Cardiac fibroblast (primary cell): ENCODE measurements at regions not wholly inside any gene's neighbourhood (a gene's known extent, or its start where the extent isn't known, plus 50 kb on each side); places are given as distances from the start of the nearest gene placed in this dataset.

Experiments
- DNase-seq, 2 donors: peaks; one replicate each; pipeline versions ENCODE4 v3.0.0 to v3.0.0-alpha.2; 2010; ENCODE audit warnings: low read depth in 2 of 2
- H3K4me3 ChIP-seq, 2 donors: replicated peaks in 1 of 2; 1 replicate in 1 of 2; 2 replicates in 1 of 2; pipeline ENCODE4 v1.5.1; 2011; ENCODE audit warnings: low read depth in 2 of 2, low read length in 2 of 2, mild to moderate bottlenecking in 2 of 2, moderate library complexity in 1 of 2
- TF ChIP-seq, protein P1 (sequence below): IDR thresholded peaks from one replicate; pipeline ENCODE4 v1.5.1; 2011; ENCODE audit warnings: low read depth, mild to moderate bottlenecking, low read length, inconsistent platforms

- H3K4me3 ChIP-seq, result no peak overlapping the region
- TF ChIP-seq, protein P1, sequence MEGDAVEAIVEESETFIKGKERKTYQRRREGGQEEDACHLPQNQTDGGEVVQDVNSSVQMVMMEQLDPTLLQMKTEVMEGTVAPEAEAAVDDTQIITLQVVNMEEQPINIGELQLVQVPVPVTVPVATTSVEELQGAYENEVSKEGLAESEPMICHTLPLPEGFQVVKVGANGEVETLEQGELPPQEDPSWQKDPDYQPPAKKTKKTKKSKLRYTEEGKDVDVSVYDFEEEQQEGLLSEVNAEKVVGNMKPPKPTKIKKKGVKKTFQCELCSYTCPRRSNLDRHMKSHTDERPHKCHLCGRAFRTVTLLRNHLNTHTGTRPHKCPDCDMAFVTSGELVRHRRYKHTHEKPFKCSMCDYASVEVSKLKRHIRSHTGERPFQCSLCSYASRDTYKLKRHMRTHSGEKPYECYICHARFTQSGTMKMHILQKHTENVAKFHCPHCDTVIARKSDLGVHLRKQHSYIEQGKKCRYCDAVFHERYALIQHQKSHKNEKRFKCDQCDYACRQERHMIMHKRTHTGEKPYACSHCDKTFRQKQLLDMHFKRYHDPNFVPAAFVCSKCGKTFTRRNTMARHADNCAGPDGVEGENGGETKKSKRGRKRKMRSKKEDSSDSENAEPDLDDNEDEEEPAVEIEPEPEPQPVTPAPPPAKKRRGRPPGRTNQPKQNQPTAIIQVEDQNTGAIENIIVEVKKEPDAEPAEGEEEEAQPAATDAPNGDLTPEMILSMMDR, result no peak
- no peak for DNase-seq
Measured at GRCh38 chr4:34200535-34200934, 2043.8 kb downstream of the ARAP2 start.

- H3K4me3 ChIP-seq, result no peak overlapping the region
- DNase-seq, result no peak
- TF ChIP-seq, protein P1, result no peak
Measured at GRCh38 chr4:34202154-34202553, 2042.2 kb downstream of the ARAP2 start.

DNA sequence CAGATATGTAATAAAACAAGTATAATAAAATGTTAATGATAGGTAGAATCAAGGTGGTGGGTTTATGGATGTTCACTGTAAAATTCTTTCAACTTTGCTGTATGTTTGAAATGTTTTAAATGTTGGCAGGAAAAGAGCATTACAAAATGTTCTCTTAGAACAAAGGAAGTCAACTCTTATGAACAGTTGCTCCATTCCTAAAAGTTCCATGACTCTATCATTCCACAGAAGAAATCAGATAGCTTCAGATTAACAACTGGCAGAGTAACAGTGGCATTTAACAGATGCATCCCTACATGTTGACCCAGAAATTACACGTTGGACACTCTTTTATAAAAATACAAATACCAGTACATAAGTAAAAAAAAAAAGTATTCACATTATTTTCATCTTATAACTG is 2023.7 kb downstream of the ARAP2 start:
- no peak overlapping the region for H3K4me3 ChIP-seq
- peak; percentile 44 to 61 for DNase-seq
- TF ChIP-seq, protein P1, result no peak

DNA sequence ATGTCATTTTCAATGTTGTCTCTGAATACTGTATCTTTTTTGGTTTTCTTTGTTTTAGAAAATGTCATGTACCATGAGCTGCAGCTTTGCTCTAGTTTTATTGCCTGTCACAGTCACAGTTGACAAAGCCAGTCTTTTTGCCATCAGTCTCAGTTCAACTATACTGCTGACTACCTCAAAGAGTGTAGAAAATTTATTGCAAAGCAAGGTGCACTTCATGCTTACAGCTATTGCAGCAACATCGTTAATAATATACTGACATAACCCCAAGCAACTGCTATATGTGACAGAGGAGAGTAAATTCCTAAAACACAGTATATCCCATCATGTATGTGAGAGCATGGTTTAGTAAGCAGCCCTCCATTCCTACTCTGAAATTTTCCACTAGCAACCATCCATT is 2022.3 kb downstream of the ARAP2 start:
- DNase-seq, result no peak
- TF ChIP-seq, protein P1, result no peak
- no peak overlapping the region for H3K4me3 ChIP-seq

- TF ChIP-seq, protein P1, result no peak
- no peak for DNase-seq
- H3K4me3 ChIP-seq, result no peak overlapping the region
Measured at GRCh38 chr4:34236118-34236517, 2008.2 kb downstream of the ARAP2 start.

DNA sequence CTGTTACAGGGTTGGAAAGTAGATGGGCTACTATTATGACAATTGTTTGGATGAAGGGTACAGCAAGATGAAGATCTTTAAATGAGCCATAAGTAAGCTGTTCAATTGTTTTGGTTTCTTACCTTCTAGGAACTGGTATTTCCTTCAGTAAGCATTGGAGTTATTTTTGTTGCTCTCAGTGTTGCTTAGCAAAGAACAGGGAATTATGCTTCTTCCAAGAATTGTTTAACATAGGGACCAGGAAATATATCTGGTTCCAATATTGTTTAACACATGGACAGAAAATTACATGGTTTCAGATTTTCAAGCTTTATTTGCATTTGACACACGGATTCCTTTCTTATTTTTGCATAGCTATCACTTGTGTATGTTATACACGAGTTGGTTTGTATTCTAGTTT is 1999.0 kb downstream of the ARAP2 start:
- TF ChIP-seq, protein P1, result no peak
- H3K4me3 ChIP-seq, result no peak overlapping the region

GRCh38 chr4:34250562-34250961 is 1993.8 kb downstream of the ARAP2 start:
- peak; percentile 80 to 90 for DNase-seq
- no peak overlapping the region for H3K4me3 ChIP-seq
- TF ChIP-seq, protein P1, result no peak

More for the DNA sequence above, 1999.0 kb downstream of the ARAP2 start:
- DNase-seq, result no peak
